T-cell (primary cell): ENCODE measurements at regions not wholly inside any gene's neighbourhood (a gene's known extent, or its start where the extent isn't known, plus 50 kb on each side); places are given as distances from the start of the nearest gene placed in this dataset.
"Not testable (repeated sequence)": the region's sequence is repeated elsewhere in the genome, so short reads cannot be mapped to it uniquely, and the experiment has no call there.

Source experiments
- ATAC-seq, 4 experiments: fragments of 200-7000 bp in 3 of 4; fragments of 150-1000 bp in 1 of 4; cut with Tn5 transposase; replicated peaks in 1 of 4; 1 replicate in 3 of 4; 2 replicates in 1 of 4; pipeline ENCODE4 v1.10.0; 2021; ENCODE audit warnings: moderate library complexity in 3 of 4, mild to moderate bottlenecking in 2 of 4, moderate number of reproducible peaks in 1 of 4
- CTCF ChIA-PET, 2 donors: fragments of 300-600 bp; sonication (Branson Sonifier 250); formaldehyde crosslinking; loops; one replicate each; lab custom pipeline; 2022; ENCODE audit warnings: antibody characterized with exemption in 2 of 2; lab: Charles Lee
- POLR2A ChIA-PET, 2 donors: fragments of 300-600 bp; sonication (Branson Sonifier 250); formaldehyde crosslinking; loops; one replicate each; lab custom pipeline; 2022; ENCODE audit warnings: antibody characterized with exemption in 2 of 2; lab: Charles Lee
- DNase-seq, 35 experiments: peaks; one replicate each; pipeline versions ENCODE4 v3.0.0 to v3.0.0-alpha.2; 2013 to 2023
- H3K27ac ChIP-seq: one replicate; pipeline ENCODE4 v1.5.1; 2013; ENCODE audit warnings: low read length
- H3K27me3 ChIP-seq, 2 experiments: replicated peaks in 1 of 2; 1 replicate in 1 of 2; 2 replicates in 1 of 2; pipeline versions ENCODE4 v1.6.1 to v1.7.0; 2013; ENCODE audit warnings: low read length in 1 of 2, mixed read lengths in 1 of 2; ENCODE audit not compliant: control insufficient read depth in 2 of 2, insufficient read depth in 2 of 2; ENCODE audit errors: extremely low read depth in 1 of 2
- H3K36me3 ChIP-seq, 2 donors: 1 replicate in 1 of 2; 2 replicates in 1 of 2; pipeline versions ENCODE4 v1.6.1 to v1.7.0; 2013; ENCODE audit warnings: low read length in 1 of 2; ENCODE audit not compliant: control insufficient read depth in 2 of 2, insufficient read depth in 1 of 2; ENCODE audit errors: extremely low read depth in 1 of 2
- H3K4me1 ChIP-seq, 2 experiments: 1 replicate in 1 of 2; 2 replicates in 1 of 2; pipeline versions ENCODE4 v1.6.1 to v1.7.0; 2013; ENCODE audit warnings: low read length in 2 of 2, mixed read lengths in 1 of 2; ENCODE audit not compliant: insufficient read depth in 2 of 2, control insufficient read depth in 1 of 2; ENCODE audit errors: extremely low read depth in 1 of 2
- H3K4me3 ChIP-seq, 2 donors: 1 replicate in 1 of 2; 2 replicates in 1 of 2; pipeline versions ENCODE4 v1.5.1 to v1.7.0; 2013; ENCODE audit warnings: mild to moderate bottlenecking in 2 of 2, low read length in 1 of 2, moderate library complexity in 1 of 2; ENCODE audit not compliant: control insufficient read depth in 1 of 2; ENCODE audit errors: extremely low read depth in 1 of 2
- H3K9me3 ChIP-seq: 2 replicates; pipeline ENCODE4 v1.7.0; 2013
- H3K27ac Mint-ChIP-seq, 2 donors: one replicate each; pipeline ENCODE4 v1.8.0; 2020 to 2021; ENCODE audit warnings: mild to moderate bottlenecking in 2 of 2, mixed read lengths in 2 of 2
- H3K27me3 Mint-ChIP-seq, 2 donors: one replicate each; pipeline ENCODE4 v1.8.0; 2021 to 2022; ENCODE audit warnings: mixed read lengths in 2 of 2
- H3K36me3 Mint-ChIP-seq: one replicate; pipeline ENCODE4 v1.8.0; 2021; ENCODE audit warnings: mixed read lengths
- H3K4me1 Mint-ChIP-seq, 3 donors: one replicate each; pipeline ENCODE4 v1.8.0; 2020 to 2022; ENCODE audit warnings: mixed read lengths in 3 of 3, mild to moderate bottlenecking in 1 of 3
- H3K4me3 Mint-ChIP-seq, 3 donors: one replicate each; pipeline ENCODE4 v1.8.0; 2020 to 2022; ENCODE audit warnings: mild to moderate bottlenecking in 3 of 3, mixed read lengths in 3 of 3, moderate library complexity in 3 of 3
- H3K9me3 Mint-ChIP-seq, 3 donors: one replicate each; pipeline ENCODE4 v1.8.0; 2020 to 2022; ENCODE audit warnings: mixed read lengths in 3 of 3
- WGBS: methylation state at CpG from one replicate; pipeline ENCODE4 v1.1.5; 2013; ENCODE audit warnings: missing lambda C conversion rate; ENCODE audit not compliant: insufficient coverage; 5-methylcytosine and 5-hydroxymethylcytosine counted together

DNA sequence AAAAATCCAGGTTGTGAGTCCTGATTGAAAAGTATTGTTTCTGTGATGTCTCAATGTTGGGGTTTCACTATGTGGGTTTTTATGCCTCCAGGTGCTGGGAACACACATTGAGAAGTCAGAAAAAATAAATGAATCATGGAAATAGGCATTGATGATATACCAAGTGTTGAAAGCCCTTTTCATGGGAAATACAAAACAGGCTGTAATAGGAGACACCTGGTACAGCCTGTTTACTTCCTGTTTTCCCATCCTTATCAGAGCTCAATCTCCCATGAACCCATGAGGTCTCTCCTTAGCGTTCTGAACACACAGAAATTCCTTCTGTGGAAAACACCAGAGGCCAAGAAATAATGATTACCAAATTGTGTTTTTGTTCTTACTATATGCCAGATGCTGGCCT, 106.3 kb upstream of the BOD1L1 start:
- peaks cover 0 to 4% of the 10 kb centered on the region in 2 donors for H3K27me3 Mint-ChIP-seq
- no peaks in the 10 kb centered on the region for H3K4me1 Mint-ChIP-seq
- DNase-seq, result no peak
- Histone ChIP-seq H3K4me3 (no peak overlapping the region), H3K36me3 (no peaks in the 10 kb centered on the region), H3K27me3 (peaks cover 0 to 2% of the 10 kb centered on the region in 2 experiments), H3K27ac (no peak overlapping the region), H3K9me3 (no peaks in the 10 kb centered on the region), H3K4me1 (no peaks in the 10 kb centered on the region)
- no peak overlapping the region for H3K4me3 Mint-ChIP-seq
- H3K27ac Mint-ChIP-seq, result no peak overlapping the region
- ChIA-PET POLR2A (no interaction called here), CTCF (no interaction called here)
- ATAC-seq, result no peak
- no peaks in the 10 kb centered on the region for H3K36me3 Mint-ChIP-seq
- whole genome bisulfite sequencing, result no CpG with 5 or more reads among the region's 1 CpG
- peaks cover 0 to 4% (median 0%) of the 10 kb centered on the region in 3 donors for H3K9me3 Mint-ChIP-seq

DNA sequence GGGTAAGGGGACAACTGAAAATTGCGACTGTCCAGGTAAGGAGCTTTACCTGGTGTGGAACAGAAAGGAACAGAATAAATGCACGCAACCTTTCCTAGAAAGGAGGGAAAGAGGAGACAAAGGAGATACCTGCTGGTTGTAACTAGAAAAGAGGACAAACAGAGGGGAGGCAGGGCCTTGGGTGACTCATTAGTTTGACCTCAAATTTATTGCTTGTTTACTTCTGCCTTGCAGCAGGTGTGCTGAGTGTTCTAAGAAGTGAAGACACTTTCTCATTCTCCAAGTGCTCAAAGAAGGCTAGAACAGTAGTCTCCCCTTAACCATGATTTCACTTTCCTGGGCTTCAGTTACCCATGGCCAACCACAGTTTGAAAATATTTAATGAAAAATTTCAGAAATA, 123.1 kb upstream of the BOD1L1 start:
- Mint-ChIP-seq H3K27me3 (peaks cover 4 to 20% of the 10 kb centered on the region in 2 donors), H3K4me3 (no peak overlapping the region), H3K9me3 (peaks cover under 1 to 10% (median 4%) of the 10 kb centered on the region in 3 donors), H3K27ac (no peak overlapping the region), H3K4me1 (no peaks in the 10 kb centered on the region), H3K36me3 (no peaks in the 10 kb centered on the region)
- ATAC-seq (no peak), DNase-seq (no peak)
- no peak overlapping the region for H3K27ac ChIP-seq
- H3K4me3 ChIP-seq, result no peak overlapping the region
- CTCF ChIA-PET, result no interaction called here
- H3K9me3 ChIP-seq, result no peaks in the 10 kb centered on the region
- no peaks in the 10 kb centered on the region for H3K27me3 ChIP-seq
- 80% methylated on average over 2 of the region's 2 CpGs for WGBS
- no peaks in the 10 kb centered on the region for H3K4me1 ChIP-seq
- POLR2A ChIA-PET, result no interaction called here
- H3K36me3 ChIP-seq, result no peaks in the 10 kb centered on the region

DNA sequence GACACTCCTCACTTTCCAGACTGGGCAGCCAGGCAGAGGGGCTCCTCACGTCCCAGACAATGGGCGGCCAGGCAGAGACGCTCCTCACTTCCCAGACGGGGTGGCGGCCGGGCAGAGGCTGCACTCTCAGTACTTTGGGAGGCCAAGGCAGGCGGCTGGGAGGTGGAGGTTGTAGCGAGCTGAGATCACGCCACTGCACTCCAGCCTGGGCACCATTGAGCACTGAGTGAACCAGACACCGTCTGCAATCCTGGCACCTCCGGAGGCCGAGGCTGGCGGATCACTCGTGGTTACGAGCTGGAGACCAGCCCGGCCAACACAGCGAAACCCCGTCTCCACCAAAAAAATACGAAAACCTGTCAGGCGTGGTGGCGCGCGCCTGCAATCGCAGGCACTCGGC, 134.1 kb upstream of the BOD1L1 start:
- 92% methylated on average over 15 of the region's 25 CpGs for WGBS
- H3K4me1 ChIP-seq, H3K36me3 Mint-ChIP-seq, H3K27ac Mint-ChIP-seq, H3K4me1 Mint-ChIP-seq, H3K36me3 ChIP-seq, H3K9me3 ChIP-seq, CTCF ChIA-PET, DNase-seq, H3K27me3 ChIP-seq, H3K27ac ChIP-seq, H3K4me3 Mint-ChIP-seq, POLR2A ChIA-PET, H3K4me3 ChIP-seq, ATAC-seq: not testable (repeated sequence)
- Mint-ChIP-seq H3K9me3 (peaks cover 19 to 27% (median 24%) of the 10 kb centered on the region in 3 donors), H3K27me3 (peaks cover 0 to 12% of the 10 kb centered on the region in 2 donors)

DNA sequence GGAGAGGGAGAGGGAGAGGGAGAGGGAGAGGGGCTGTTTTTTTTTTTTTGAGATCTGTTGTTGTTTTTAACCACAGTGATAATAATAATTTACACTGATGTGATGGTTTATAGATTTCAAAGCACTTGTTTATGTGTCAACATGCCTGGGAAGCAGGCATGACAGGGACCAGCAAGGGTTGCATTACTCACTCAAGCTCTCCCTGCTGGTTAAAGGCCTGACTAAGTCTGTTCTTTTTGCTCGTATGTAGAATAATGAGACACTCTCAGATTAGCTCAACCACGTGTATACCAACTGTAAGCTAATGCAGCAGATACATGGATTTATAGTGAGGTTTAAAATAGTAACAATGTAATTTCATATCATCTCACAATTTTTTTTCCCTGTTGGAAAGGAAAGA, 134.6 kb upstream of the BOD1L1 start:
- H3K4me3 ChIP-seq, result no peak overlapping the region
- peaks cover 0 to 12% of the 10 kb centered on the region in 2 donors for H3K27me3 Mint-ChIP-seq
- H3K9me3 Mint-ChIP-seq, result peaks cover 19 to 24% (median 23%) of the 10 kb centered on the region in 3 donors
- H3K36me3 Mint-ChIP-seq, result no peaks in the 10 kb centered on the region
- DNase-seq (no peak), ATAC-seq (no peak)
- CTCF ChIA-PET, result no interaction called here
- no CpG with 5 or more reads among the region's 2 CpGs for WGBS
- H3K27me3 ChIP-seq, result no peaks in the 10 kb centered on the region
- H3K27ac Mint-ChIP-seq, result no peak overlapping the region
- no peaks in the 10 kb centered on the region for H3K4me1 Mint-ChIP-seq
- H3K4me1 ChIP-seq, result no peaks in the 10 kb centered on the region
- H3K9me3 ChIP-seq, result no peaks in the 10 kb centered on the region
- no peak overlapping the region for H3K27ac ChIP-seq
- no peak overlapping the region for H3K4me3 Mint-ChIP-seq
- no peaks in the 10 kb centered on the region for H3K36me3 ChIP-seq
- POLR2A ChIA-PET, result no interaction called here

DNA sequence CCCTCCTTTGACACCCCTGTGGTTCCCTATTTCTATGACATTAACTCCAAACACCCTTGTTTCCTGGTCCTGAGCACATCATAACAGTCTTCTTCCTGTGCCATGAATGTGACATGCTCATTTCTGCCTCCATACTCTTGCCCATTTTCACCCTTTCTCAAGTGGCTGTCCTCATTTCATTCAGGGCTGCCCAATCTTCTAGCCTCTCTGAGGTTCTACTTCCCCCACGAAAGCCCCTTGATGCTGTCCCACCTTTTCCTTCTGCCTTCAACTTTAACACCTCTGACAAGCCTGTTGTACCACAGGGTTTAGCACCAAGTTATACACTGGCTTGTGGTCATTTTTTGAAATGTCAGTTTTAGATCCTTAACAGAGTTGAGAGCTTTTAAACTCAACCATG, 136.2 kb upstream of the BOD1L1 start:
- DNase-seq (no peak), ATAC-seq (no peak)
- Histone ChIP-seq H3K4me3 (no peak overlapping the region), H3K36me3 (no peaks in the 10 kb centered on the region), H3K4me1 (no peaks in the 10 kb centered on the region), H3K27ac (no peak overlapping the region), H3K27me3 (no peaks in the 10 kb centered on the region), H3K9me3 (no peaks in the 10 kb centered on the region)
- Mint-ChIP-seq H3K27ac (no peak overlapping the region), H3K4me1 (no peaks in the 10 kb centered on the region), H3K36me3 (no peaks in the 10 kb centered on the region), H3K4me3 (no peak overlapping the region), H3K9me3 (peaks cover 5 to 17% (median 9%) of the 10 kb centered on the region in 3 donors), H3K27me3 (peaks cover 0 to 11% of the 10 kb centered on the region in 2 donors)
- ChIA-PET POLR2A (no interaction called here), CTCF (no interaction called here)
- 80% methylated on average over 1 of the region's 1 CpG for WGBS

DNA sequence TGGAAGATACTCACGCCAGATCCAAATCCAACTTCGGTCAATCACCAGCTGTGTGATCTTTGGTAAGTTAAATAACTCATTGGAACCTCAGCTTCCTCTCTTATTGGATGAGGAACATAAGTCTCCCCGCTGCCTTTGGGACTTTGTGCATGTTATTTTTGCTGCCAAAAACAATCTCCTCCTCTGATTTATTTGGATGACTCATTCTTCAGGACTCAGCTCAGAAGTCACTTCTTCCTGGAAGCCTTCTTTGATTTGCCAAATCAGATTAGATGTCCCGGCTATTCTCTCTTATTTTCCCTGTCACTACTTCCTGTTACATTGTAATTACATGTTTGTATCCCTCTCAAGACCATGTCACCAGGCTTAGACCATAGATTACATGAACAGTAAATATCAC, 138.0 kb upstream of the BOD1L1 start:
- Mint-ChIP-seq H3K4me3 (no peak overlapping the region), H3K4me1 (no peaks in the 10 kb centered on the region), H3K9me3 (peaks cover 4 to 14% (median 6%) of the 10 kb centered on the region in 3 donors), H3K36me3 (no peaks in the 10 kb centered on the region), H3K27me3 (peaks cover 0 to 6% of the 10 kb centered on the region in 2 donors), H3K27ac (no peak overlapping the region)
- DNase-seq (no peak), ATAC-seq (no peak)
- POLR2A ChIA-PET, result no interaction called here
- H3K9me3 ChIP-seq, result no peaks in the 10 kb centered on the region
- no peak overlapping the region for H3K4me3 ChIP-seq
- H3K4me1 ChIP-seq, result no peaks in the 10 kb centered on the region
- H3K27ac ChIP-seq, result no peak overlapping the region
- CTCF ChIA-PET, result no interaction called here
- 76% methylated on average over 2 of the region's 4 CpGs for WGBS
- H3K36me3 ChIP-seq, result no peaks in the 10 kb centered on the region
- H3K27me3 ChIP-seq, result no peaks in the 10 kb centered on the region
